HL-60 (cell line): ENCODE measurements at regions not wholly inside any gene's neighbourhood (a gene's known extent, or its start where the extent isn't known, plus 50 kb on each side); places are given as distances from the start of the nearest gene placed in this dataset.
"Not testable (repeated sequence)": the region's sequence is repeated elsewhere in the genome, so short reads cannot be mapped to it uniquely, and the experiment has no call there.

Experiments
- DNase-seq, 2 experiments: peaks; one replicate each; pipeline ENCODE4 v3.0.0-alpha.2; 2010 to 2020; ENCODE audit warnings: low read depth in 1 of 2, low spot score in 1 of 2
- H3K27ac ChIP-seq: fragments of 250-450 bp; sonication (Bioruptor Pico); replicated peaks from 2 replicates; pipeline ENCODE4 v1.5.1; 2020; ENCODE audit warnings: mild to moderate bottlenecking, moderate library complexity
- H3K27me3 ChIP-seq: fragments of 250-450 bp; sonication (Bioruptor Pico); 2 replicates; pipeline ENCODE4 v1.5.1; 2021; ENCODE audit warnings: mild to moderate bottlenecking, moderate library complexity; ENCODE audit not compliant: insufficient read depth, poor library complexity, severe bottlenecking
- H3K4me3 ChIP-seq: replicated peaks from 2 replicates; pipeline ENCODE4 v1.5.1; 2011; ENCODE audit warnings: mild to moderate bottlenecking, control low read depth, low read length; ENCODE audit not compliant: insufficient read depth
- CTCF ChIP-seq: IDR thresholded peaks from one replicate; pipeline ENCODE4 v1.5.1; 2011; ENCODE audit warnings: low read length, control low read depth, inconsistent platforms; ENCODE audit not compliant: insufficient read depth
- GABPA ChIP-seq: IDR thresholded peaks from 2 replicates; pipeline ENCODE4 v1.6.1; 2012; ENCODE audit warnings: low read depth
- POLR2AphosphoS5 ChIP-seq: IDR thresholded peaks from 2 replicates; pipeline ENCODE4 v1.6.1; 2012; ENCODE audit warnings: low read depth
- SPI1 ChIP-seq: IDR thresholded peaks from 2 replicates; pipeline ENCODE4 v1.6.1; 2012; ENCODE audit warnings: low read depth, mild to moderate bottlenecking, borderline replicate concordance
- TF ChIP-seq, protein P1 (sequence below): IDR thresholded peaks from 2 replicates; pipeline ENCODE4 v1.6.1; 2012; ENCODE audit warnings: low read depth; ENCODE audit not compliant: insufficient replicate concordance

- TF ChIP-seq GABPA, result no peak
- TF ChIP-seq SPI1, result no peak
- TF ChIP-seq, protein P1, sequence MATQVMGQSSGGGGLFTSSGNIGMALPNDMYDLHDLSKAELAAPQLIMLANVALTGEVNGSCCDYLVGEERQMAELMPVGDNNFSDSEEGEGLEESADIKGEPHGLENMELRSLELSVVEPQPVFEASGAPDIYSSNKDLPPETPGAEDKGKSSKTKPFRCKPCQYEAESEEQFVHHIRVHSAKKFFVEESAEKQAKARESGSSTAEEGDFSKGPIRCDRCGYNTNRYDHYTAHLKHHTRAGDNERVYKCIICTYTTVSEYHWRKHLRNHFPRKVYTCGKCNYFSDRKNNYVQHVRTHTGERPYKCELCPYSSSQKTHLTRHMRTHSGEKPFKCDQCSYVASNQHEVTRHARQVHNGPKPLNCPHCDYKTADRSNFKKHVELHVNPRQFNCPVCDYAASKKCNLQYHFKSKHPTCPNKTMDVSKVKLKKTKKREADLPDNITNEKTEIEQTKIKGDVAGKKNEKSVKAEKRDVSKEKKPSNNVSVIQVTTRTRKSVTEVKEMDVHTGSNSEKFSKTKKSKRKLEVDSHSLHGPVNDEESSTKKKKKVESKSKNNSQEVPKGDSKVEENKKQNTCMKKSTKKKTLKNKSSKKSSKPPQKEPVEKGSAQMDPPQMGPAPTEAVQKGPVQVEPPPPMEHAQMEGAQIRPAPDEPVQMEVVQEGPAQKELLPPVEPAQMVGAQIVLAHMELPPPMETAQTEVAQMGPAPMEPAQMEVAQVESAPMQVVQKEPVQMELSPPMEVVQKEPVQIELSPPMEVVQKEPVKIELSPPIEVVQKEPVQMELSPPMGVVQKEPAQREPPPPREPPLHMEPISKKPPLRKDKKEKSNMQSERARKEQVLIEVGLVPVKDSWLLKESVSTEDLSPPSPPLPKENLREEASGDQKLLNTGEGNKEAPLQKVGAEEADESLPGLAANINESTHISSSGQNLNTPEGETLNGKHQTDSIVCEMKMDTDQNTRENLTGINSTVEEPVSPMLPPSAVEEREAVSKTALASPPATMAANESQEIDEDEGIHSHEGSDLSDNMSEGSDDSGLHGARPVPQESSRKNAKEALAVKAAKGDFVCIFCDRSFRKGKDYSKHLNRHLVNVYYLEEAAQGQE, result no peak
- no peak for TF ChIP-seq CTCF
- TF ChIP-seq POLR2AphosphoS5, result no peak
- peaks cover 2% of the 10 kb centered on the region for H3K27me3 ChIP-seq
- H3K4me3 ChIP-seq, result no peak overlapping the region
- H3K27ac ChIP-seq, result no peak overlapping the region
- no peak for DNase-seq
Measured at GRCh38 chr20:26163890-26164289, 467.2 kb upstream of the ZNF337 start.

DNA sequence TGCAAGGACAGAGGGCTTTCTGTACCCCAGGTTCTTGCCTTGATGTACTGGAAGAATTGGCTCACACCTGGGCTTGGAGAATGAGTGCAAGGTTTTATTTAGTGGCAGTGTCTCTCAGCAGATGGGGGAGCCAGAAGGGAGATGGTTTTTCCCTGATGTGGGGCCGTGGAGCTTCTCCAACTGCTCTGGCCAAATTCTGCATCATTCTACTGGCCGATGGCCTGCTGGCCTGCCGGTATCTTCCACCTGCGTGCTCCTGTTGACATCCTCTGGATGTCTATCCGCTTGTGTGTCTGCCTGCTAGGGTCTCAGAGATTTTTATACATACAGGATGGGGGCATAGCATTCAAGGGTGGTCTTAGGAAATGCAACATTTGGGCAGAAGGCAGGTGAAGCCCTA lies 466.5 kb upstream of the ZNF337 start:
- DNase-seq, H3K27ac ChIP-seq, H3K4me3 ChIP-seq, H3K27me3 ChIP-seq: not testable (repeated sequence)

DNA sequence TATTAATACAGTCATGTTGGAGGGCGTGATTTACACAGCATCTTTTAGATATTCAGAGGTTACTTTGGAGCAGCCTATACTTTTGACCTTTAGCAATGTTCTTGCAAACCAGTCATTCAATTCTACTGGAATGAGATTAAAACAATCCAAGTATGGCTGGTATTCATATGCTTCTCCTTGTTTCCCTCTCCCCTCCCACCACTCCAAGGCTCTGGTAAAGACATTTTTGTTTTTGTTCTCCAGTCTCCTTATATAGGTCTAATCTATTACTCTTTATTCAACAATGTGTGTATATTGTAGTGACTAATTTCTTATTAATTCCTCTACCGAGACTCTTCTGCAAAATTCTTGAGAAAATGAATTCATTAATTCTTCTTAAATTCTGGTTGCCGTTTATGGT lies 465.1 kb upstream of the ZNF337 start:
- DNase-seq, H3K4me3 ChIP-seq, H3K27ac ChIP-seq, H3K27me3 ChIP-seq: not testable (repeated sequence)

DNA sequence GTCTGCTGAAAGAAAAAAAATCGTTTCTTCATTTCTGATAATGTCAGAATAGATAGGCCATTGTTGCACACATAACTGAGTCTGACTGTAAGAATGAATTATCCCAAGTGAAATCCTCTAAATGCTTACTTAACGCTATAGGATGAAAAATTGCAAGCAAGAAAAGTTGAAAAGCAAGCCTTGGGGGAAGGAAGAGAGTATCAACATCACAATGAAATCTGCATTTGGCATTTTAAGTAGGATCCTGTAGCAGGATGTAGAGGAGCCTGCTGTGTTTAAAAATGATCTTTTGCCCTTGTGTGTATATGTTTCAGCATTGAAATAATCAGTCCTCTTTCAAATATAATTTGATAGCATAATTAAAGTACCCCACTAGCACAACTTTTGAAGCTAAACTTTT lies 464.3 kb upstream of the ZNF337 start:
- not testable (repeated sequence) for H3K4me3 ChIP-seq, H3K27me3 ChIP-seq, DNase-seq, H3K27ac ChIP-seq

- DNase-seq, result no peak
Measured at GRCh38 chr20:26154224-26154623, 457.6 kb upstream of the ZNF337 start.

More at GRCh38 chr20:26154224-26154623, 457.6 kb upstream of the ZNF337 start:
- Histone ChIP-seq H3K27ac (no peak overlapping the region), H3K4me3 (no peak overlapping the region), H3K27me3 (peaks cover 4% of the 10 kb centered on the region)
- TF ChIP-seq POLR2AphosphoS5, result no peak
- no peak for TF ChIP-seq GABPA
- TF ChIP-seq SPI1, result no peak
- no peak for TF ChIP-seq CTCF
- TF ChIP-seq, protein P1, result no peak
